Ovary (tissue), 3 donors: ENCODE measurements at regions not wholly inside any gene's neighbourhood (a gene's known extent, or its start where the extent isn't known, plus 50 kb on each side); places are given as distances from the start of the nearest gene placed in this dataset.

Experiments used
- EP300 ChIP-seq: sonication (generic); formaldehyde crosslinking; IDR thresholded peaks from one replicate; pipeline ENCODE4 v1.6.1; 2017; ENCODE audit warnings: antibody characterized with exemption
- POLR2A ChIP-seq: fragments of 450-650 bp; IDR thresholded peaks from one replicate; pipeline ENCODE4 v1.6.1; 2017; ENCODE audit warnings: antibody characterized with exemption, mild to moderate bottlenecking, moderate library complexity
- TF ChIP-seq, protein P1 (sequence below), 3 donors: fragments of 450-650 bp in 2 of 3; fragments of 200-600 bp in 1 of 3; IDR thresholded peaks; one replicate each; pipeline versions ENCODE4 v1.5.1 to v1.8.0; 2016 to 2022; ENCODE audit warnings: antibody characterized with exemption in 3 of 3, mild to moderate bottlenecking in 1 of 3
- donor health status: DM: no; HTN: no; CAD: no.

DNA sequence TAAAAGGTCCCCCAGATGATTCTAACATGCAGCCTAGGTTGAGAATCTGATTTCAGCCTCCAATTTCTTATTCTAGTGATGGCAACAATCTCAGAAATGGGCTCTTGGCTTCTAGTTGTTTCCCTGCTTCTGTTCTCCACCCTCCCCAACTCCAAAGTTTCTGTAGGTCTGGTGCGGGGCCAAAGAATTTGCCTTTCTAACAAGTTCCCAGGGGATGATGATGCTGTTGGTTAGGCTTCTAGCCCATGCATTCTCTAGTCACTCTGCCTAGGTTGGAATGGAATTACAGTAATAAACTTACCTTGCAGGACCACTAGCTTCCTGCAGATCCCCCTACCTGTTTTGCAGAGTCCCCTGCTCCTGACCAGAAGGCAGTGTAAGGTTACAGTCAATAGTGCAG, 103.2 kb upstream of the PPP2R3A start:
- TF ChIP-seq EP300 (no peak), POLR2A (no peak)
- TF ChIP-seq, protein P1, sequence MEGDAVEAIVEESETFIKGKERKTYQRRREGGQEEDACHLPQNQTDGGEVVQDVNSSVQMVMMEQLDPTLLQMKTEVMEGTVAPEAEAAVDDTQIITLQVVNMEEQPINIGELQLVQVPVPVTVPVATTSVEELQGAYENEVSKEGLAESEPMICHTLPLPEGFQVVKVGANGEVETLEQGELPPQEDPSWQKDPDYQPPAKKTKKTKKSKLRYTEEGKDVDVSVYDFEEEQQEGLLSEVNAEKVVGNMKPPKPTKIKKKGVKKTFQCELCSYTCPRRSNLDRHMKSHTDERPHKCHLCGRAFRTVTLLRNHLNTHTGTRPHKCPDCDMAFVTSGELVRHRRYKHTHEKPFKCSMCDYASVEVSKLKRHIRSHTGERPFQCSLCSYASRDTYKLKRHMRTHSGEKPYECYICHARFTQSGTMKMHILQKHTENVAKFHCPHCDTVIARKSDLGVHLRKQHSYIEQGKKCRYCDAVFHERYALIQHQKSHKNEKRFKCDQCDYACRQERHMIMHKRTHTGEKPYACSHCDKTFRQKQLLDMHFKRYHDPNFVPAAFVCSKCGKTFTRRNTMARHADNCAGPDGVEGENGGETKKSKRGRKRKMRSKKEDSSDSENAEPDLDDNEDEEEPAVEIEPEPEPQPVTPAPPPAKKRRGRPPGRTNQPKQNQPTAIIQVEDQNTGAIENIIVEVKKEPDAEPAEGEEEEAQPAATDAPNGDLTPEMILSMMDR (IDR thresholded peaks at IDR 0.05), result no peak
